HG02973 (cell line): ENCODE measurements at regions not wholly inside any gene's neighbourhood (a gene's known extent, or its start where the extent isn't known, plus 50 kb on each side); places are given as distances from the start of the nearest gene placed in this dataset.

ENCODE experiments used
- ATAC-seq: cut with Tn5 transposase; IDR thresholded peaks from one replicate; pipeline ENCODE4 v1.9.1; 2021; ENCODE audit warnings: moderate library complexity; ENCODE audit not compliant: unreplicated experiment

DNA sequence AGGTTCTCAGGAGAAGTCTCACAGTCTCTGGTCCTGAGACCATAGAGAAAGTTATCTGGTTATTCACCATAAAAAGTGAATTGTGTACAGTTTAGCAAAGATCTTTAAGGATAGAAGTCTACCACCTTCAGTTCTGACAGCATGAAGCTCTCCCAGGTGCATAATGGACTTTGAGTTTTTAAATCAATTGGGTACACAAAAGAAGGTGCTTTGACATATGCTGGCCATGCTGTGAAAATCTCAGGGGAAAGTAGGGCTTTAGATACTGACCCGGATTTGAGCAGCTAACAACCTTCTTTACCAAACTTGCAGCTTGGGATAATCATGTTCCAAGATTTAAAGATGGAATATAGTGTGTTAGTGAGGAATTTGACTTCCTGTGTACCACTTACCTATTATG, 264.2 kb downstream of the ZSWIM6 start:
- no peak for ATAC-seq

DNA sequence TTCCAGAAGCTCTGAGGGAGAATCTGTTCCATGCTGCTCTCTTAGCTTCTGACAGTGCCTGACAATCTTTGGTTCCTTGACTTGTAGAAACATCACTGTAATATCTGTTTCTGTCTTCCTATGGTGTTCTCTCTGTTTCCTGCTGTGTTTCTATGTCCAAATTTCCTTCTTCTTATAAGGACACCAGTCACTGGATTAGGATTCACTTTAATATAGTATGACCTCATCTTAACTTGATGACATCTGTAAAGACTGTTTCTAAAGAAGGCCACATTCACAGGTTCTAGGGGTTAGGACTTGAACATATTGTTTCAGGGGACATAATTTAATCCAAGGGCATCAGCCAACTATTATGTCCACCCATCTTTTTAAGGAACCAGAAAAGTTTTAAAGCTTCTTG, 265.6 kb downstream of the ZSWIM6 start:
- ATAC-seq = no peak

DNA sequence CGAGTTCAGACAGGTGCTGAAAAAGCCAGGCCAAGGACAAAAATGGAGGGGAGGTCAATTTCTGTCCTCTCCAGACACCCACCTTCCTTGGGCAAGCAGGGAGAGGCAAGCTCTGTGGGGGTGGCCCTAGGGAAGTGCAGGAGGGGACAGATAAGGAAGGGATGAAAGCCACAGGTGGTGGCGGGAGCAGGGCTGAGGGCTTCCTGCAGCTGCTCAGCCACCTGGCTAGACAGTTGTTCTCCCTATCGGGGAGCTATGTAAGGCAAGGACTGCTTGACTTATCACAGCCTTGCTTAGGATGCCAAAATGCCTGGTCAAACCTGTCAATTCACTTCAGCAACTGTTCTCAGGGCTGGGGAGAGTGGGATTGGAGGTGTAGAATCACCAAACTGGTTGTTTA, 266.1 kb downstream of the ZSWIM6 start:
- no peak for ATAC-seq

DNA sequence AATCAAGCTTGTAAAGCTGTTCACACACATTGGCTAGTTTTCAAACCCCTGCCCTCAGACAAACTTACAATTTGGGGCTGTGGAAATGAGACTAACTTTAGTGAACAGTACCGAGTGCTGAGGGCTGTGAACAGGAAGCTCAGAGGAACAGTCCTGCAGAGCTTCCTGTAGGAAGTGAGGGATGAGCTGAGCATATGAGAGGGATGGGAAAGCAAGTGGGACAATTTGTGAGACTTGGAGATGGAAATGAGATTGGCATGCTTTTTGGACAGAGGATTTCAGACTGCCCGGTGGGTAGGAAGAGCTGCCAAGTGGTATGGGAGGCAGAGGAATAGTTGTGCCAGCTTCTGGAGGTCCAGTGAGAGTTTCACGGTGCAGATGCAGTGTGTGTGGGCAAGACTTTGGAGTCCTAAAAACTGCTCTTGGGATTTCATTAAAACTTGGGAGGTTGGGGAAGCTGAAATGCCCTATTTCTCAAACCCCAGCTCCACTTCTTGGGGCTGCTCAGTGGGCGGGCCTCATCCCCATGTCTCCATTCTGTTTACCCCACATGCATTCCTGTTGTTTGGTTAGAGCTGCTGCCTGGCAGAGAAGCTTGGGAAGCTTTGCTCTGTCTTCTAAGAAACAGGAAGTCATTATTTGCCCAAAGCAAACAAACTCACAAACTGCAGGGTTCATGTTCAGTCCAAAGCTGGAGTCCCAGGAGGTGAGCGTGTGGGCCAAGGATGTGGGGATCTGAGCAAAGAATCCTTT, 267.5 kb downstream of the ZSWIM6 start:
- ATAC-seq = no peak

DNA sequence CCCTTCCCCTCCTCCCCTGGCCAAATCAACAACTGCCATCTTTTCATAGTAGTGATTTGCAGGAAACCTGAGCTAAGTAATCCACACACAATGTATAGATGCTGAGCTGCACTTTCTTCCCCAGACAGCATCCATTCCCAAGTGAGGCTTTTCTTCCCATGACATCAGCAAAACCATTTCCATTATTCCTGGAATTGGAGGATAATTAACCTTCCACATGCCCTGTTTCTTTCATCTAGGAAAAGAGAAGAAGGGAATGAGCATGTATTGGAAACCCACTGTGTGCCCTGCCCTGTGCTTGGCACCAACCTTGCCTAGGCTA, 268.0 kb downstream of the ZSWIM6 start:
- no peak for ATAC-seq

DNA sequence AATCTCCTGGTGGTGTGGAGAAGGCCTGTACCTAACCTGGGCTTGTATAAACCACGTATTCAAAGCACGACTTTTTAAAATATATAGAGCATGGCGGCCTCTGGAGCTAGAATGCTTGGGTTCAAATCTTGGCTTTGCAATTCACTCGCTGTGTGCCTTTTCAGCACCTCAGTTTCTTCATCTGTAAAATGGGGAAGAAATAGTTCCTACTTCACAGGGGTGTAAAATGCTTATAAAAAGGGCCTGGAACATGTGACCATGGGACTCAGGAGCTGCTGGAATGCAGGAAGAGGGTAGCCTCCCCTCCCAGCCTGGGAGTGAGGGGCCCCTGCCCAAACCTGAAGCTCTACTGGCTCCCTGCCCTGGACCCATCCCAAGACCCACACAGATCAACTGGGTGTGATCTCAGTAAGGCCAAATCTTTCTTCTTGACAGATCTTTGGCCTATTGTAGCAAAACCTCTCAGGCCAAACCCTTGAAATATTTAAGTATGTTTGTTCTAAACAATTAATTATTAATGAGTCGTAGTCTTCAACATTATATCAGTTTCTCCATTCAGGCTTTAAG, 269.0 kb downstream of the ZSWIM6 start:
- ATAC-seq = no peak

DNA sequence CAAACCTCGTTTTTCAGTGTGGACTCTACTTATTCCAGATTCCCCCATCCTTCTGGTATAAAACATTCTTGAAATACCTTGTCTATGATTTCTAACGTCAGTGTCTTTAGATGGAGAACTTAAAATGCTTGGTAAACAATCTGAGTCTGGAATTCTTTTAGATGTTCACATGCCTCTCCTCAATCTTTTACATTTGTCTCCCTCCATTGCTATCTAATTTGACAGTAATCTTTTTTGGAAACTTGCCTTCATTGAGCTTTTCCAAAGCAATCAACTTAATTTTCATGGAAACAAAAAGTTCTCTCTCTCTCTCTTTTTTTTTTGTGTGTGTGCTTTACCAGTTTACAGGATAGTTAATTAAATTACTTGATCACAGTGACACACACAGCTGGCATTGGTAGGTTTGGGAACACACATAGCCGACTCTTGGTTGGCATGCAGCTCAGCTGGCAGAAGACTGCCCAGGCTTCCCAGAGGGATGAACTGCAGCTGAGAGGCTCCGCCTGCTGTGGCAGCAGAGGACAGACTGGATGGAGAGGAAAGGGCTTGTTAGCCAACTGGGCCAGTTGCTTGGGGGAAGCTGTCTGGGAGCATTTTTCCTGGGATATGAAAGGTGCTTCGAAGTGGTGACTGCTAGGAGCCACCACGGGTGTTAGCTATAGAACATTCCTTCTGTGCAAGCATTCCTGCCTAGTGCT, 271.3 kb downstream of the ZSWIM6 start:
- no peak for ATAC-seq

DNA sequence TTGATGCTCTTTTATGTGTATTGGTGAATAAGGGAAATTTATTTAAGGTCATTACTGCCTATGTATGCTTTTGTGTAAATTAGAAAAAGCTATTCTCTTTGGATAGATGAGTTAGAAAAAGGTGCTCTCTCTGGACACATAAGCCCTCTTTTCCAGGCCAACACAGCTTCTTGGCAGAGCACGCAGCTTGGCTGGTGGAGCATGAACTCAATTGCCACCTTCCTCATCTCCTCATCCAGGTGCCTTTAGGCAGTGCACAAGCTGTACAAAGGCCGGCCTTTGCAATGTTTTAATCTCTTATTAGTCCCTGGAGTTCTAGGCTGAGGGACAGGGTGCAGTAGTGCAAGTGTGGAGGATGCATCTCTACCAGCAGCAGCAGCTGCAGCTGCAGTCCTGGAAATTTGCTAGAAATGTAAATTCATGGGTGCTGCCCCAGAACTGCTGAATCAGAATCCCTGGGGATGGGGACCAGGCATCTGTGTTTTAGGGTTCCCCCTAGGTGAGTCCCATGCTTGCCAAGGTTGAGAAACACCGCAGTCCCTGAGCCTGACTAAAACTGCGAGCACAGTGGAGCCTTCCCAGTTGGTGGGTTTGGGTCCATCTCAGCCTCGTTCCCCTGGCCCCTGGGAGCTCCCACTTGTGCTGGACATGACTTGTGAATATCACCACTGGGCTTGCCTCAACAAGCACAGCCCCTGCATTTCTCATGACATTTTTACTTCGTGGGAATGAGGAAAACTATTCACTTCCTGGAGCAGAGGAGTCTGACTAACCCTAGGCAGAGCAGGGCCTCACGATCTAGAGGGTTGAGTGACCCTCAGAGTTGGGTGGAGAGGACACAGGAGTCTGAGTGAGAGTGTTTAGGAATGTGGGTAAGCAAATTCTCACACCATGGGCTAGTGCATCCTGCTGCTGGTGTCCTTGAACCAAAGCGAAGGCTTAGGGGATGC, 272.3 kb downstream of the ZSWIM6 start:
- ATAC-seq = no peak

DNA sequence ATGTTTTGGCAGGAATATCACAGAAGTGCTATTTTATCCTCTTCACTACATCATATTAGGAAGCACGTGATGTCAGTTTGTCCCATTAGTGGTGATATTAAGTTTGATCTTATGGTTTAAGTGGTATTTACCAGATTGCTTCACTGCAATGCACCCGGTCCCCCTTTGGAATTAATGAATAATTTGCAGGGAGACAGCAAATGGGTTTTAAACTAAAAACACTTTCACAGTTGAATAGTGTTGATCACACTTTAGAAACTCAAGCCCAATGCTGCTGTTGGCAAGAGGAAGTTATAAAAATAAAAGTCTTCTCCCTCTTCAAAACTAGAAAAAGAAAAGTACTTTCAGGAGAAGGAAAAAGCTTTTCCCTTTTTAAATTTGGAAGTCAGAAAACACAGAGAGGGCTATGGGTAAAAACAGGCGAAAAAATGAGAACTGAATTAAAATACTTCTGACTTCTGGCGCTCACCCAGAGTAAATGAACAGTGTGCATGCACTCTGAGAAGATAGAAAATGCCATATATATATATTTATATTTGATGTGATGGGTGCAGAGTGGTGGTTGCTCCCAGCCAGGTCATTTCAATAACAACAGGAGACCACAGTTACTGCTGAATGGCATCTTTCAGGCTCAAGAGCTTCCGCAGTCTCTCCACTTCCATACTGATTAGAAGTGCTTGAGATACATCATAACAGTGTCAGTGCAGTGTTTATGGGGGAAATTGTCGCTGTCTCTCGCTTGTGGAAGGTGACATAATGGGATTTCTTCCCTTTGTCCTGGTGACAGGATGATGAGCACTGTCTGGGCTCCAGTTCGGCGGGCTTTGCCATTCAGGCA, 278.0 kb downstream of the ZSWIM6 start:
- ATAC-seq = no peak

DNA sequence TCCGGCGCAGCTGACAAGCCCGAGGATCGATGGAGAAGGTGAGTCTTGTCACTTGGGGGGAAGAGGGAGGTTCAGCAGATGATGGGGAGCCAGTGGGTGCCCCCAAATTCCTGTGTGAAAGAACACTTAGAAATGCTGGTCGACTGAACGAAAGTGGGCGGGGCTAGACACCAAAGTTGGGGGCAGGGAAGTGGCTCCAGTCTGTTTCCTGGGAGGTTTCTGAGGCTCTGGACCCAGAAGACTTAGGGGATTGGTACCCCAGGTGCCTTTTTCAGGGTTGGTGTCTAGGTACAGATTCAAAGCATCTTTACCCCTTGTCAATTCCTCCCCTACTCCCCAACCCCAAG, 278.6 kb downstream of the ZSWIM6 start:
- no peak for ATAC-seq

DNA sequence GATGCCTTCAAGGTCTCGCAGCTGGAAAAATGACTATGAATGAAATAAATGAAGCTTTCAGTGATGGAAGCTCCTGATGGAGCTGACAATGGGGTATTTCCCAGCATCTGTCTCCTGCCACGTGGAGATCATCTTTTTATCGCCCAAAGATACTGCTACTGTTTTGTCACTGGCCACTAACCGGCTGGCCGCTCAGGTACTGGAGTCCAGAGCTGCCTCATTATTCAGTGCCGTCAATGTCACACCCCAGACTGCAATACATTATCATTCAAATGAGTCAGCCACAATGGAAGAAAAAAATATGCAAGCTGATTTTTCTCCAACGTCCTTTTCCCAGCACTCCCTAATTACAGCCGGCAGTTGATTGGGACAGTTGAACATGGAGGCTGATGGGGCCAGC, 280.4 kb downstream of the ZSWIM6 start:
- no peak for ATAC-seq

DNA sequence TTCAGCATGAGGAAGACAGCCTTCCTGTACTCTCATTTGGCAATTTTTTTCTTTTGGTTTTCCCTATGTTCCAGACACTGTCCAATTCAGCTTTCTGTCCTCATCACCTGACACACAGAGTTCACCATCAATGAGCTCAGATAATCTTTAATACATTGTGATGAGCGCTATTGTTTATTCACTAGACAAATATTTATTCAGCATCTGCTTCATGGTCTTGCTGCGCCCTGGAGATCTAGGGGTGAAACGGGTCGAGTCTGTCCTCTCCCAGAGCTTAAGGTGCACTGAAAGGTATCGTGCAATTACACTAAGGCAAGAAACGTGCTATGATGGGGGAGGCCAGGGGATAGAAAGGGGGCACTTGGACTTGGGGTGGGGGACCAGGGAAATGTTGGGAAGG, 281.6 kb downstream of the ZSWIM6 start:
- ATAC-seq = no peak

DNA sequence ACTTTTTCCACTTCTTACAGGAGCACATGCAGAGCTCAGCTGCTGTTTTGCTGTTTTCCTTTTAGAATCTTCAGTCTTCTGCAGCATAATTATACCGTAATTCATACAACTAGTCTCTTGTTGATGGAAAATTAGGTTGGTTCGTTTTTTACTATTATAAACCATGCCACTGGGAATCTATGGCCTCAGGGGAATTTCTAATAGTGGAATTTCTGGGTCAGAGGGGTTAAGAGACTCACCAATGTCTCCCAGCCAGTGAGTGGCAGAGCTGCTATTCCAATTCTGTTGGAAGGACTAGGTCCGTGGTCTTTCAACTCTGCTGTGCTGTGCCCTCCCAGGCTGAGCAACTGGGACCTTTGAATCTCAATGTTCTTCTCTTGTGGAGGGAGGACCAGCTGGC, 282.5 kb downstream of the ZSWIM6 start:
- no peak for ATAC-seq

DNA sequence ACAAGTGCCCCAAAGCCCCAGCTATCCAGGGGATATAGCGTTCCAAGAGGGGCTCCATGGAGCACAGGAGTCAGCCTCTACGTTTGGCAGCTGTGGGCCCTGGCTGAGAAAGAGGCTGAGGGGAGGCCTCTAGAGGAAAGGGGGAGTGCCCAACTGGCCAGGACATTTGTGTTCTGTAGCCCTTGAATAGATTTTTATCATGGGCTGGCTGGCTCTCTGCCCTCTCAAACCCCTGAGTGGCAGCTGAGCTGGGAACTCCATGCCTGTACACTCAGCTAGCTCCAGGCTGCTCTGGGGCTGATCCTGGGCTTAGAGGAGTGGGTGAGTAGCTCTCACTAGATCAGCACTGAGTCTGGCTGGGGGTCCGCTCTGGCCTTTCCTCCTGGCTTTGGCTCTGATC, 285.0 kb downstream of the ZSWIM6 start:
- ATAC-seq = no peak

DNA sequence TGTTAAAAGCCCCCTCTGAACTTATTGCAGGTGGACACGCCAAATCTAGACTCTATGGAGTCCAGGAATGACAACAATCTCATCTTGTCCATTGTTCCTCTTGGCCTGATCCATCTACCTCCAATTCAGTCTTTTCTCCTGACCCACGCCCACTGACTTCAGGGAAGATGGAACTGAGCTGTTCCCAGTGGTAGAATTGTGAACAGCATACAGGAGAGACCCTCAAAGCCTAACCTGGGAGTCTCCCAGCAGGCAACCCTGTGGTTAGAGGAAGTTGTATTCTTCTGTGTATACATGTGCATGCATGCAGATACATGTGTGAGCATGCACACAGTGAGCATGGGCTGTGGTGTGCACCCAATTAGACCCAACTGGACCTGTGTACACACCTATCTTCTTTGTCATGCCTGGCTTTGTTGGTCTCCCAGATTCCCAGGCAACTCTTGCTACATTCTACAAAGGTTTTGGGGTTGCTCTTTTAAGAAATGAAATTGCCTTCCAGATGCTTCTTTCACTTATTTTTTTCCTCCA, 286.0 kb downstream of the ZSWIM6 start:
- ATAC-seq = no peak

DNA sequence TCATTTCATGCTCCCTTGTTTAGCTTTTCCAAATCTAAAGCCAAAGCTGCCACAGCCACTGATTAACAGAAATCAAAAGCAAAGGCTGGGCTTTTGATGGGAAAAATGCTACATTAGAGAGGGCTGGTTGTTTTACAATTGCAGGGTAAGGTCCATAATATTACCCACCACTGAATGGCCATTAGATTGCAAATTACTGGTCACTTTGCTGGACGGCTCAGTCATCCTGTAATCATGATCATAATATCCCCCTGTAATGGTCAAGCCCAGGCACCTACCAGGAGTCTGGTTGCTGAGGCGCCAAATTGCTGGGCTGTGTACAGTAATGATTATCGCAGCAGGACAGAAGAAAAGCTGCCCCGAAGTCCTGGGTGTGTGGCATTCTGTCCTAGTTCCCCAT, 286.5 kb downstream of the ZSWIM6 start:
- no peak for ATAC-seq

DNA sequence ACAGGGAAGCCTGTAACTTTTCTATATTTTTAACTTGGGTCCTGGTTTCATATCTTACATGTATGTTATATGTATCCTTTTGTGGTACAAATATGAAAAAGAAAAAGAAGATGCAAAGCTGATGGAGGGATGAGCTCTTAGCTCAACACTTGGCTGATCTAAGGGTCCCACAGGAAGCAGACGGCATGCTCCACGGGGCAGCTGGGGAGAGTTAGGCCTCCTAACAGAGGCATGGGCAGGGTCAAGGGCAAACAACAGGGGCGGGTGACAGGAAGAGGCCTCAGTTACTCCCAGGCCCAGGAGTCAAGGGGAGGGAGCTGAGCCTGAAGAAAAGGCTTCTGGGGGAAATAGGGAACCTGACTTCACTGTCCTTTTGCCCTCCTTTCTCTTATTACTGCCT, 287.2 kb downstream of the ZSWIM6 start:
- no peak for ATAC-seq

DNA sequence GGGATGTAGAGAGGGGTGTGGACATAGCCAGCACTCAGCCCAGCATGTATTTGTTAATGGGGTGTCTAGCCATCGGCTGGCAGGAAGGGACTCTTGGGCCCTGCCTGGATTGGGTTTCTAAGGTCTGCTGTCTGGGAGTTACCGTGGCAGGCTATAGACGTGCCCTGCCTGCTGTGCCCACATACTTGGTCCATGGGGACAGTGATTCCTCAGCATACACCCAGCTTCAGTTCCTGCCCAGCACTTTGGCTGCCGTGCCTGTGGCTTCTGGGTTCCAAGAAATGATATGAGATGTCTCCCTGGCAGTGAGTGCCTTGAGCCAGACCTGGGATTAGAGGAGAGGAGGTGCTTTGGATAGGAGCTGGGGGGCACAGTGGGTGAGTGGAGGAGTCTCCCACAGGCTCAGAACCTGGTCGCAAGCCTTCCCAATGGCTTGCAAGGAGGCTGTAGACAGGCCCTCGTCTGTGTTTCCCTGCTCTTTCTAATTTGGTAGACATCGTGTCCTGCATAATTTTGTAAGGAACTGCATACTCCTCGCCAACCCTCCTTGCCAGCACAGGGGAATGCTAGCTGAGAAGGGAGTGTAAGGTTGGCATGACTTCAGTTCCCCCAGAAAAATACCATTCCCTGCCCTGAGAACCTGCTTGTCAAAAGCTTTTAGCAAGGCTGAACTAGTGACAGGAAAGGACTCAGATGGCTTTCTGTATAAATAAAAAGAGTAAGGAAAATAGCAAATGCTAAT, 287.9 kb downstream of the ZSWIM6 start:
- no peak for ATAC-seq

DNA sequence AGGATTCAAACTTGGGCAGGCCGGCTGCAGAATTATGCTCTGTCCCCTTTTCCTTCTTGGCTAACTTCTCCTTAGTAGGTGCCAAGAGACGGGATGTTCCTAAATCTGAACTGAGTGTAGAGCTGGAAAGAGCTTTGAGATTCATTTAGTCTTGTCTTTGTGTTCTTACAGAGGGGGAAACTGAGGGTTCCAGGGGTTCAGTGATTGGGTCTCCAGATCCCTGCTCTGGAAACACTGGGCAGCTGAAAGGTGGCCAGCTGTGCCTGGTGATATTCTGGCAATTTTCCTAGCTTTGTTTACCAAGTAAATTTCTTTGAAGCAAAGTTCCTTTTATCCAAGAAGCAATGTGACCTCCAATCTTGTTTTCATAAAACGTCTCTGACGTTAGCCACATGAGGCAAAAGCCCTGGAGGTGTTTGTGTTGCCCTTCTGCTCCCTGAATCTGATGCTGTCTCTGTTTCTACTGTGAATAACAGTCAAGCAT, 288.7 kb downstream of the ZSWIM6 start:
- ATAC-seq = no peak
